HG03159 (cell line): ENCODE measurements at regions not wholly inside any gene's neighbourhood (a gene's known extent, or its start where the extent isn't known, plus 50 kb on each side); places are given as distances from the start of the nearest gene placed in this dataset.

Source experiments
- ATAC-seq: cut with Tn5 transposase; IDR thresholded peaks from one replicate; pipeline ENCODE4 v1.9.1; 2021; ENCODE audit warnings: mild to moderate bottlenecking, moderate library complexity; ENCODE audit not compliant: unreplicated experiment

DNA sequence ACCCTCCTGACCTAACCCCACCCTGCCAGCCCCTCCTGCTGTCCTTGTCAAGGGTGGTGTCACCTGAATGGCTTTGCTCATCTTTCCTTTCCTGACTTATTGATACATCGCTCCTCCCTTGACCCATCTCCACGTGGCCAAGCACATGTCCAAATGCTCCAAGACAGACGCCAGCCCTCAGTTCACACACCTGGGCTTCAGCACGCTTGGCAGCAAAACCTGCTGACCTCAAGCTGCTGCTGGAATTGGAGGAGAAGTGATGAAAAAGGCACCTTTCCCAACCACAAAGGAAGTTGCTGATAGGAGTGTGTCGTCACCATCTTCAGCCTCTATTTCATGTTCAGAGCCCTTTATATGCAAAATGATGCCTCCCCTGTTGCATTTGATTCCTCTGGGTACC lies 141.3 kb downstream of the TLE3 start:
- ATAC-seq = no peak

- no peak for ATAC-seq
Observed at GRCh38 chr15:69957175-69957574, 140.5 kb downstream of the TLE3 start.

DNA sequence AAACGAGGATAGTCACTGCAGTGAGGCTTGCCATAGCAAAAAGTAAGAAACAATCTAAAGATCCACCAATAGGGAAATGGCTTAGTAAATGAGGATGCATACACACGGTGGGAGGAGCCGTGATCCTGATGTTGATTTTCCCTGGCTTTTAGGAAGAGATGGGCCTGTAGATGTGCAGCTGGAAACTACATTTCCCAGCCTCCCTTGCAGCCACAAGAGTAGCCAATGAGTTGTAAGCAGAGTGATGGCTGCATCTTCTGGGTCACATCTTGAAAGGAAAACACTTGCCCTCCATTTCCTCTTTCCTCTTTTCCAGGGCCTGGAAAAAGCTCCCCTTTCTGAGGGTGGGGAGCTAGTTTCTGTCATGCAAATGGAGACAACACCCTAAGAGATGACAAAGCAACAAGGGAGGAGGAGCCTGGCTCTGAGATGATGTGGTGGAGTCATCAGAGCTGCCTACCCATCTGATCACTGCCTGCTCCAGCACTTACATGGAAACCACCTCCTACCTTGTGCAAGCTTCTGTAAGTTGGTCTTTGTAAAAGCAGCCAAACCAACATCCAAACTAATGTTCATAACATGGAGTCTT lies 139.1 kb downstream of the TLE3 start:
- no peak for ATAC-seq

GRCh38 chr15:69962561-69962960 lies 135.2 kb downstream of the TLE3 start:
- ATAC-seq = no peak

DNA sequence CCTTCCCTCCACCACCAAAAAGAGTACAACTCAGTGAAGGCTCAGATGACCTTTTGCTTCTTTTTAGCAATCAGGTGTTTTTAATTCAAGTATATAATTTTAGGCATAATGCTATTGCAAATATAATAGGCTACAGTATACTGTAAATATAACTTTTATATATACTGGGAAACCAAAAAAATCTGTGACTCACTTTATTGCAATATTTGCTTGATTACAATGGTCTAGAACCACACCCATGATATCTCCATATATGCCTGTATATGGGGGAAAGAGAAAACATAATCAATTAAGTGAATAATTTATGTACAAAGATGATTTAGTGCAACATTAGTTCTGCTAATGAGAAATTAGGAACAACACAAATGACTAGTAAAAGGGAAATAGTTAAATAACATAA lies 134.3 kb downstream of the TLE3 start:
- ATAC-seq = no peak

GRCh38 chr15:69971771-69972170 lies 125.9 kb downstream of the TLE3 start:
- no peak for ATAC-seq

DNA sequence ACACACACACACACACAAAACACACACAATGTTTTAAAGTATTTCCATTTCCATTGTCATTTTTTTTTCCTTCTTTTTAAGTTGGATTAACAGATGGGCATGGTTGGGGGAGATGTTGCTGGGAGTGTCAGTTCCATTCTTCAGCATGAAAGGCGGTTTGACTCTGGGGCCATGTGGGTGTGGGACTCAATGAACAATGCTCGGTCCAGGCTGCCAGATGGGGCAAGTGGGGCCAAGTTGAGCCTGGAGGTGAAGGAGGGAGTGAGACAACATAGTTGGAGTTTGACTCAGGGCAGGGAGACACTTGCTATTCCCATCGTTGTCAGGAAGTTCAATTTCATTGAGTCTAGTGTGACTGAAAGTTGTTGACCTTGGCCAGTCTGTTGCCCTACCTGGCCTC lies 125.3 kb downstream of the TLE3 start:
- ATAC-seq = no peak

GRCh38 chr15:69973102-69973714 lies 124.5 kb downstream of the TLE3 start:
- ATAC-seq = no peak

DNA sequence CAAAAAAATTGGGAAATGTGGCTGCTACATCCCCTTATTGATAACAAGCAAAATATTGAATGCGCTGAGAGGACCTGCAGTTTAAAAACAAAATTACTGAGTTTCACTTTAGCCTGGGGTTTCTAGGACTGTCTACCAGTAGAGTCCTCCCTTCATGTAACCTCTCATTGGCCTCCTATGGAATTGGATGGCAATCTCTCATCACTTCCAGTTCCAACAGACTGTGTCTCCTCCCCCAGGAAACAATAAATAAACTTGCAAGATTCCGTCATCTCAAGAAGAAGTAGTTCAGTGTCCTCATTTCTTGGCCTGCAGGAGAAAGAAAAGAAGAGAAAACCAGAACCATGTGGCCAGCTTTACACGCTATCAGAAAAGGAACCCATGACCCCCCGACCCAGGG lies 123.8 kb downstream of the TLE3 start:
- no peak for ATAC-seq

DNA sequence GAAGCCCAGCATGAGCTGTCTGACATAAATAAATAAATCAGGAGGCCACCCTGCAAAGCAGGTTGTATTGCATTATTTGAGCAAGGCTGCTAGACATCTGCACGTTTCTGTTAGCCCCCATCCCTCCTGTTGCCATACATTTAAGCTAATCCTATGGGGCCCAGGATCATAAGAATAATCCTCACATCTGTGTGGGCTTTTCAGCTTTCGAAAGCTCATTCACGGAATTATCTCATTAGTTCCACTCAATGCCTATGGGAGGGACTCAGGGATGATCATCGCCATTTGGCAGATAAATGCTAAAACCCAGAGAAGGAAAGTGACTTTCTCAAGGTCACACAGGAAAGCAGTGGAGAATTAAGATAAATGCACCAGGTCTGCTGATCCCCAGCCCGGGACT lies 123.4 kb downstream of the TLE3 start:
- ATAC-seq = no peak

DNA sequence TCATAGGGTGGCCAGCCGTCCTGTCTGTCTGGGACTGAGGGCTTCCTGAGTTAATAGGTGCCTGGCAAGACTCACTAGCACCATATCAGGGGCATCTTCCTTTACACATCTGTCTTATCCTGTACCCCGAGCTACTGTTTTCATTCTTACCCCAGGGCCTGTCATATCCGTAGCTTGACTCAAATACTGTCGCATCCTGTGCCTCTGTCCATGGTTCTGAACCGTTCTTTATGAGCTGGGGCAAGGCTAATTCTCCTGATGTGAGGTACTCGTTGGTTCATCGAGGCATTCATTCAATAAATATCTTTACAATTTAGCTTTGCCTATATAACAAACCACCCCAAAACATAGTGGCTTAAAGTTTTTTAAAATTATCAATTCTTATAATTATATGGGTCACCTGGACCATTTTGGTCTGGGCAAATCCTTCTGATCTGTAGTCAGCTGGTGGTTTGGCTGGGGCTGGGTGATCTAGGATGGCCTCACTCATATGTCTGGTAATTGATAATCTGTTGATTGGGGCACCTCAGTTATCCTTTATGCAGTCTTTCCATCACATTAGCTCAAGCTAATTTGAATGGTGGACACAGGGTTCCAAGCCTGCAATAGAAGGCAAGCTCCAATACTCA lies 121.2 kb downstream of the TLE3 start:
- ATAC-seq = no peak

GRCh38 chr15:69978603-69979002 lies 119.1 kb downstream of the TLE3 start:
- ATAC-seq = no peak

- peak; percentile 57 for ATAC-seq
Observed at GRCh38 chr15:69979262-69979661, 118.5 kb downstream of the TLE3 start.

DNA sequence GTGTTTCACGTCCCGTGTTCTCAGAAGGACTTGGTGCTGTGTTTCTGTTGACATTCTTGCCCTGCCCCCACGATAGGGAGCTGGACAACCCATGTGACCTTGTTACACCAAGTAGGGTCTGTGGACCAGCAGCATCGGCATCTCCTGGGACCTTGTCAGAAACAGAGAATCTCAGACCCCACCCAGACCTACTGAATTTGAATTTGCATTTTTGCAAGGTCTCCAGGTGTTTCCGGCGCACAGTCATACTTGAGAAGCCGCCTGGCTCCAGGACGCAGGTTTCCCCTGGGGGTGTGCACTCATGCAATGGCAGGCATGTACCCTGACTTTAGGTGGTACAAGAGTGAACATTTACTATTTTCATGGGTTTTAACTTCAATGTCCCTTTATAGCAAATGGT lies 117.9 kb downstream of the TLE3 start:
- ATAC-seq = peak; percentile 87

- ATAC-seq = peak; percentile 21
Observed at GRCh38 chr15:69980341-69981059, 117.2 kb downstream of the TLE3 start.

- no peak for ATAC-seq
Observed at GRCh38 chr15:69982037-69982436, 115.7 kb downstream of the TLE3 start.

GRCh38 chr15:69983696-69984265 lies 113.9 kb downstream of the TLE3 start:
- ATAC-seq = no peak

DNA sequence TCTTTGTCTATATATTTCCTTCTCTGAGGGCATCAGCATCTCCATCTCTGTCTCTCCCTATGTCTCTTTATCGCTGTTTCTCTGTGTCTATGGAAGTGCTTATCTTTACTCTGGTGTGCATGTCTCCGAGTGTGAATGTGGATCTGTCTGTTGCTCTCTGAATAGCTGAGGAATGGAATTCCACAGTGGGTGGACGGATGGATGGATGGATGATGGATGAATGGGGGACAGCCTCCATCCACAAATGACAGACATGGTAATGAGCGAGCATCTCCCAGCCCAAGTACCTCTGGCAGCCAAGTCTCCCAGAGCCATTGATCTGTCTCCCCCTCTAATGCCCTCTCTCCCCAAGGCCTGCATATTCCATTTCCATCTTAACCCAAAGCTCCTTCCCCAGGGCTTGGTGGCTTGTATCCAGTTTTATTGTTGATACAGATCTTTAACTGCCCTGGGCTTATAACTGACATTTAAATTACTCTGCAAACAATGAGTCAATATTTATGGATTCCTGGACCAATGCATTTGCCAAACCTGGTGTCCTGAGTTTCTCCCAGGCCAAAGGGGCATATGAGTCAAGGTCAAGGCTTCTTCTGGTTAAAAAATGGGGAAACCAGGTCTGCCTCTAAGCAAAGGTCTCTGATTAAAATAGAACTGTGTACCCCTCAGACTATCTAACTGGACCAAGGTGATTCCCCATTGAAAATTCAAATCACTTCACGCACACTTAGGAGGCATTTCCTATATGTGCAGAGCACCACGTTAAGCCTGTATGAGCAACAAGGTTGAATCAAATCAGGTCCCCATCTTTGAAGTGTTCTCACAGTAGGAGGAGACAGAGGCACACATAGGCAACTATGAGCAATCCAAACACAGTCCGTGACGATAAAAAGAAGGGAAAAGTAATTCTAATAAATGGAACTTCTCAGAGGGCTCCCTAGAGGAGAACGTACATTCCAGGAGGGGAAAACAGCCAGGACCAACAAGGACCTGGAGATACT lies 109.9 kb downstream of the TLE3 start:
- ATAC-seq = no peak

- ATAC-seq = no peak
Observed at GRCh38 chr15:69988541-69989225, 109.0 kb downstream of the TLE3 start.
